Stimulated activated CD8-positive, alpha-beta memory T cell treated with anti-CD3 and anti-CD28 coated beads, Interleukin-4, amount 100 ng/mL, for 48 hours (primary cell): ENCODE measurements at regions not wholly inside any gene's neighbourhood (a gene's known extent, or its start where the extent isn't known, plus 50 kb on each side); places are given as distances from the start of the nearest gene placed in this dataset.

Experiments
- DNase-seq: peaks from one replicate; pipeline ENCODE4 v3.0.0-alpha.2; 2020

- DNase-seq, result no peak
Measured at GRCh38 chr5:167623354-167623753, 668.1 kb upstream of the WWC1 start.

GRCh38 chr5:167624053-167624452, 667.4 kb upstream of the WWC1 start:
- no peak for DNase-seq

GRCh38 chr5:167626341-167627123, 664.9 kb upstream of the WWC1 start:
- DNase-seq, result no peak

GRCh38 chr5:167629634-167630033, 661.8 kb upstream of the WWC1 start:
- DNase-seq, result no peak

GRCh38 chr5:167631191-167631590, 660.3 kb upstream of the WWC1 start:
- DNase-seq, result no peak

GRCh38 chr5:167633114-167633513, 658.3 kb upstream of the WWC1 start:
- no peak for DNase-seq

- no peak for DNase-seq
Measured at GRCh38 chr5:167633931-167634341, 657.5 kb upstream of the WWC1 start.

- DNase-seq, result no peak
Measured at GRCh38 chr5:167634432-167634831, 657.0 kb upstream of the WWC1 start.

GRCh38 chr5:167638816-167639215, 652.6 kb upstream of the WWC1 start:
- DNase-seq, result no peak

GRCh38 chr5:167639273-167639672, 652.2 kb upstream of the WWC1 start:
- no peak for DNase-seq

- no peak for DNase-seq
Measured at GRCh38 chr5:167639766-167640165, 651.7 kb upstream of the WWC1 start.

GRCh38 chr5:167642181-167642580, 649.3 kb upstream of the WWC1 start:
- DNase-seq, result no peak

GRCh38 chr5:167642779-167643517, 648.5 kb upstream of the WWC1 start:
- no peak for DNase-seq

GRCh38 chr5:167643631-167644280, 647.7 kb upstream of the WWC1 start:
- DNase-seq, result no peak

- no peak for DNase-seq
Measured at GRCh38 chr5:167644619-167645018, 646.8 kb upstream of the WWC1 start.

- DNase-seq, result no peak
Measured at GRCh38 chr5:167649471-167649870, 642.0 kb upstream of the WWC1 start.

- DNase-seq, result no peak
Measured at GRCh38 chr5:167652690-167653089, 638.8 kb upstream of the WWC1 start.

GRCh38 chr5:167653645-167654106, 637.8 kb upstream of the WWC1 start:
- DNase-seq, result no peak

GRCh38 chr5:167657016-167657415, 634.4 kb upstream of the WWC1 start:
- no peak for DNase-seq

GRCh38 chr5:167658889-167659288, 632.6 kb upstream of the WWC1 start:
- no peak for DNase-seq

GRCh38 chr5:167661605-167662004, 629.8 kb upstream of the WWC1 start:
- no peak for DNase-seq

- no peak for DNase-seq
Measured at GRCh38 chr5:167664222-167664804, 627.1 kb upstream of the WWC1 start.

GRCh38 chr5:167665841-167666375, 625.5 kb upstream of the WWC1 start:
- no peak for DNase-seq
